ENCODE measurements at regions not wholly inside any gene's neighbourhood (a gene's known extent, or its start where the extent isn't known, plus 50 kb on each side); places are given as distances from the start of the nearest gene placed in this dataset.

DNA sequence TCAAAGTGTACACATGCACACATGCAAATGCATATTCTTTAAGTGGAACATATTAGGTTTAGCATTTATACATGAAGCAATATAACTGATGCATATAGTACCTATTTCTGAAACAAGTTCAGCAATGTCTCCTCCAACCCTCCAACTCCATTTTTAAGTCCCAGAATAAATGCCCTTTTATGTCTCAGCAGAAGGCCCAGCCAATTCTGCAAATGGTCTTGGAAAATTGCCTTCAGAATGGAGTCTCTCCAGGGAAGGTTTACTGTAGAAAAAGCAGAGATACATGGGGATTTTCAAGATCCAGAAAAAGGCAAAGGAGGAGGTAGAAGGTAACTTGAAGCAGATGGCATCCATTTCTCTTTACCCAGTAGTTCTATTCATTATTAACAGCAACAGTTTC is 633.3 kb downstream of the MAFB start:
- Histone ChIP-seq H3F3A (ENCODE audit: low read depth) (no peaks in the 10 kb centered on the region), H4K20me1 (ENCODE audit: insufficient read depth, low read length, poor library complexity, severe bottlenecking) (no peaks in the 10 kb centered on the region), H3K79me2 (ENCODE audit: insufficient read depth, low read length) (no peaks in the 10 kb centered on the region), H3K9me2 (replicated peaks; ENCODE audit: low read depth, low read length) (no peaks in the 10 kb centered on the region; the same call in 1 of the 2 replicates), H2AFZ (ENCODE audit: low read length) (no peak overlapping the region), H3K27me3 (ENCODE audit: insufficient read depth, low read length, poor library complexity, severe bottlenecking) (no peaks in the 10 kb centered on the region), H3K4me2 (ENCODE audit: low read depth, low read length, poor library complexity, severe bottlenecking) (no peak overlapping the region), H3K4me3 (ENCODE audit: low read length, poor library complexity, severe bottlenecking) (no peak overlapping the region), H3K36me3 (ENCODE audit: insufficient read depth, low read length) (no peaks in the 10 kb centered on the region), H3K4me1 (ENCODE audit: insufficient read depth, low read length, poor library complexity, severe bottlenecking) (no peaks in the 10 kb centered on the region), H3K9ac (ENCODE audit: low read depth, low read length, poor library complexity, severe bottlenecking) (no peak overlapping the region), H3K9me3 (ENCODE audit: insufficient read depth, low read depth, low read length) (no peaks in the 10 kb centered on the region)
- TF ChIP-seq, protein P1, sequence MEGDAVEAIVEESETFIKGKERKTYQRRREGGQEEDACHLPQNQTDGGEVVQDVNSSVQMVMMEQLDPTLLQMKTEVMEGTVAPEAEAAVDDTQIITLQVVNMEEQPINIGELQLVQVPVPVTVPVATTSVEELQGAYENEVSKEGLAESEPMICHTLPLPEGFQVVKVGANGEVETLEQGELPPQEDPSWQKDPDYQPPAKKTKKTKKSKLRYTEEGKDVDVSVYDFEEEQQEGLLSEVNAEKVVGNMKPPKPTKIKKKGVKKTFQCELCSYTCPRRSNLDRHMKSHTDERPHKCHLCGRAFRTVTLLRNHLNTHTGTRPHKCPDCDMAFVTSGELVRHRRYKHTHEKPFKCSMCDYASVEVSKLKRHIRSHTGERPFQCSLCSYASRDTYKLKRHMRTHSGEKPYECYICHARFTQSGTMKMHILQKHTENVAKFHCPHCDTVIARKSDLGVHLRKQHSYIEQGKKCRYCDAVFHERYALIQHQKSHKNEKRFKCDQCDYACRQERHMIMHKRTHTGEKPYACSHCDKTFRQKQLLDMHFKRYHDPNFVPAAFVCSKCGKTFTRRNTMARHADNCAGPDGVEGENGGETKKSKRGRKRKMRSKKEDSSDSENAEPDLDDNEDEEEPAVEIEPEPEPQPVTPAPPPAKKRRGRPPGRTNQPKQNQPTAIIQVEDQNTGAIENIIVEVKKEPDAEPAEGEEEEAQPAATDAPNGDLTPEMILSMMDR (conservative IDR thresholded peaks at IDR 0.05; ENCODE audit: low read length) = no peak
- no peak for TF ChIP-seq EZH2phosphoT487 (IDR thresholded peaks at IDR 0.05; ENCODE audit: borderline replicate concordance)

DNA sequence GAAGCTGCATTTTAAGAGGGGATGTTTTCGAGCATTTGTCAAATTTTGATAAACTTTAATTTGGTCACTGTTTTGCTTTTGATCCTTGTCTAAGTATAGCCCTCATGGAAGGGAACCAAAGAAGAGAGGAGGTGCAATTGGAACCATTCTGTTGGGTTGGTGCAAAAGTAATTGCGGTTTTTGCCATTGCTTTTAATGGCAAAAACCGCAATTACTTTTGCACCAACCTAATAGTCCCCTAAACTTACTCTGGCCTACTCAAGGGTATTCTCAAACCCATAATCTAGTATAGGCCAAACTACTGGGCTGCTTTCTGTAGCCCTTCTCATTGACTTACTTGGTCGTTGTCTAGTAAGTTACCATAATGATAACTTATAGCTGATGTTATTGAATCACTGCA is 634.7 kb downstream of the MAFB start:
- Histone ChIP-seq H3K9ac (ENCODE audit: low read depth, low read length, poor library complexity, severe bottlenecking) (no peak overlapping the region), H3K36me3 (ENCODE audit: insufficient read depth, low read length) (no peaks in the 10 kb centered on the region), H3F3A (ENCODE audit: low read depth) (no peaks in the 10 kb centered on the region), H3K79me2 (ENCODE audit: insufficient read depth, low read length) (no peaks in the 10 kb centered on the region), H3K9me2 (replicated peaks; ENCODE audit: low read depth, low read length) (no peaks in the 10 kb centered on the region; the same call in 1 of the 2 replicates), H3K9me3 (ENCODE audit: insufficient read depth, low read depth, low read length) (no peaks in the 10 kb centered on the region), H3K4me1 (ENCODE audit: insufficient read depth, low read length, poor library complexity, severe bottlenecking) (no peaks in the 10 kb centered on the region), H2AFZ (ENCODE audit: low read length) (no peak overlapping the region), H3K27me3 (ENCODE audit: insufficient read depth, low read length, poor library complexity, severe bottlenecking) (no peaks in the 10 kb centered on the region), H3K4me2 (ENCODE audit: low read depth, low read length, poor library complexity, severe bottlenecking) (no peak overlapping the region), H4K20me1 (ENCODE audit: insufficient read depth, low read length, poor library complexity, severe bottlenecking) (no peaks in the 10 kb centered on the region), H3K4me3 (ENCODE audit: low read length, poor library complexity, severe bottlenecking) (no peak overlapping the region)
- TF ChIP-seq, protein P1 (conservative IDR thresholded peaks at IDR 0.05; ENCODE audit: low read length) = no peak
- no peak for TF ChIP-seq EZH2phosphoT487 (IDR thresholded peaks at IDR 0.05; ENCODE audit: borderline replicate concordance)

DNA sequence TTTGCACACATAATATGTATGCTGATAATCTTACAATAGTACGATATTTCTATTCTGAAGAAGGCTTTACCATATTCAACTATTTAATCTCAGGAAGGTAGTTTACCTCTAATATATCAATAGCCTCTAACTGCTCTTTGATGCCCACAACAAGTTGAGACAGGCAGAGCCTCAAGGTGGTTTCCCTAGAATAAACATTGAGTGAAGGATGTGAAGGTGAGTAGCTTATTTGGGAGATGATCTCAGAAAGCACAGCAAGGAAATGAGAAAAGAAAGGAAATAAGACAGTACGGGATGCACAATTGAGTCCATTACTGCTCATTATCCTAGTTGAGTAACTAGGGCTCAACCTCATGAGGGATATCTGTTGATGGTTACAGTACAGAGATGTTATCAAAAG is 638.4 kb downstream of the MAFB start:
- no peak for TF ChIP-seq EZH2phosphoT487 (IDR thresholded peaks at IDR 0.05; ENCODE audit: borderline replicate concordance)
- TF ChIP-seq, protein P1 (conservative IDR thresholded peaks at IDR 0.05; ENCODE audit: low read length) = no peak
- no peaks in the 10 kb centered on the region for H3K27me3 ChIP-seq (ENCODE audit: insufficient read depth, low read length, poor library complexity, severe bottlenecking)
- H3K4me3 ChIP-seq (ENCODE audit: low read length, poor library complexity, severe bottlenecking) = no peak overlapping the region
- no peaks in the 10 kb centered on the region for H4K20me1 ChIP-seq (ENCODE audit: insufficient read depth, low read length, poor library complexity, severe bottlenecking)
- no peaks in the 10 kb centered on the region for H3K36me3 ChIP-seq (ENCODE audit: insufficient read depth, low read length)
- no peaks in the 10 kb centered on the region for H3K79me2 ChIP-seq (ENCODE audit: insufficient read depth, low read length)
- H3K4me1 ChIP-seq (ENCODE audit: insufficient read depth, low read length, poor library complexity, severe bottlenecking) = no peaks in the 10 kb centered on the region
- no peaks in the 10 kb centered on the region; the same call in 1 of the 2 replicates for H3K9me2 ChIP-seq (replicated peaks; ENCODE audit: low read depth, low read length)
- H3K4me2 ChIP-seq (ENCODE audit: low read depth, low read length, poor library complexity, severe bottlenecking) = no peak overlapping the region
- H3F3A ChIP-seq (ENCODE audit: low read depth) = no peaks in the 10 kb centered on the region
- H3K9me3 ChIP-seq (ENCODE audit: insufficient read depth, low read depth, low read length) = no peaks in the 10 kb centered on the region
- H2AFZ ChIP-seq (ENCODE audit: low read length) = no peak overlapping the region
- no peak overlapping the region for H3K9ac ChIP-seq (ENCODE audit: low read depth, low read length, poor library complexity, severe bottlenecking)
